22Rv1 (cell line): ENCODE measurements at regions not wholly inside any gene's neighbourhood (a gene's known extent, or its start where the extent isn't known, plus 50 kb on each side); places are given as distances from the start of the nearest gene placed in this dataset.

Experiments used
- H3K27ac ChIP-seq: fragments of 450-650 bp; 2 replicates; pipeline ENCODE4 v1.5.1; 2017
- ZFX ChIP-seq: fragments of 450-650 bp; IDR thresholded peaks from 2 replicates; pipeline ENCODE4 v1.6.1; 2017; ENCODE audit warnings: antibody characterized with exemption, borderline replicate concordance
- TF ChIP-seq, protein P1 (sequence below): fragments of 450-650 bp; IDR thresholded peaks from 2 replicates; pipeline ENCODE4 v1.5.1; 2017; ENCODE audit warnings: mild to moderate bottlenecking

DNA sequence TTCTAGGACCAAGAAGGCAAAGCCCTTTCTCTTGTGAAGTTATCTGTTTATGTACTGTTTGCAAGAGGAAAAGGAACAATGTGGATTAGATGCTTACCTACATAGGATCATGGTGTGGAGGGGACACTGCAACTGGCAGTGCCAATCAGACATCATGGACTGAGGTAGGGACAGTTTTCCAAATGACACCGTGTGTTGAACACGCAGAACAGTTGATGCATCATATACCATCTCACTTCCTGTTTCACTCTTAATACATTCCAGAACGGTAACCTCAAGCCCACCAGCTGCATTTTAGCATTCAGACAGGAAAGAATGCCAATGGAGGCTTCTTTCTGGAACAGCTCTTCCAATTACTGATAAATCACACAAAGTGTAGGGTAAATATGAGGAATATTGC, 397.7 kb upstream of the LMCD1 start:
- no peak overlapping the region for H3K27ac ChIP-seq
- TF ChIP-seq, protein P1, sequence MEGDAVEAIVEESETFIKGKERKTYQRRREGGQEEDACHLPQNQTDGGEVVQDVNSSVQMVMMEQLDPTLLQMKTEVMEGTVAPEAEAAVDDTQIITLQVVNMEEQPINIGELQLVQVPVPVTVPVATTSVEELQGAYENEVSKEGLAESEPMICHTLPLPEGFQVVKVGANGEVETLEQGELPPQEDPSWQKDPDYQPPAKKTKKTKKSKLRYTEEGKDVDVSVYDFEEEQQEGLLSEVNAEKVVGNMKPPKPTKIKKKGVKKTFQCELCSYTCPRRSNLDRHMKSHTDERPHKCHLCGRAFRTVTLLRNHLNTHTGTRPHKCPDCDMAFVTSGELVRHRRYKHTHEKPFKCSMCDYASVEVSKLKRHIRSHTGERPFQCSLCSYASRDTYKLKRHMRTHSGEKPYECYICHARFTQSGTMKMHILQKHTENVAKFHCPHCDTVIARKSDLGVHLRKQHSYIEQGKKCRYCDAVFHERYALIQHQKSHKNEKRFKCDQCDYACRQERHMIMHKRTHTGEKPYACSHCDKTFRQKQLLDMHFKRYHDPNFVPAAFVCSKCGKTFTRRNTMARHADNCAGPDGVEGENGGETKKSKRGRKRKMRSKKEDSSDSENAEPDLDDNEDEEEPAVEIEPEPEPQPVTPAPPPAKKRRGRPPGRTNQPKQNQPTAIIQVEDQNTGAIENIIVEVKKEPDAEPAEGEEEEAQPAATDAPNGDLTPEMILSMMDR: no peak
- TF ChIP-seq ZFX: no peak

DNA sequence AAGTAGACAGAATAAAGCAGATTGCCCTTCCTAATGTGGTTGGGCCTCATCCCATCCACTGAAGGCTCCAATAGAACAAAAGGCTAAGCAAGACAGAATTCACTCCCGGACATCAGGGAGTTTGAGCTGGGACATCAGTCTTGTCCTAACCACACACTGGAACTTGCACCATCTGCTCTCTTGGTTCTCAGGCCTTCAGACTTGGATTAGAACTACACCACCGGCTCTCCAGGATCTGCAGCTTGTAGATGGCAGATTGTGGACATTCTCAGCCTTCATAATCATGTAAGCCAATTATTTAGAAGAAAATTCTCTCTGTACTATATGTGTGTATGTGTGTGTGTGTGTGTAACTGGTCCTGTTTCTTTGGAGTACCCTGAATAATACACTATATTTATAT, 394.7 kb upstream of the LMCD1 start:
- no peak overlapping the region for H3K27ac ChIP-seq
- TF ChIP-seq, protein P1: no peak
- no peak for TF ChIP-seq ZFX

DNA sequence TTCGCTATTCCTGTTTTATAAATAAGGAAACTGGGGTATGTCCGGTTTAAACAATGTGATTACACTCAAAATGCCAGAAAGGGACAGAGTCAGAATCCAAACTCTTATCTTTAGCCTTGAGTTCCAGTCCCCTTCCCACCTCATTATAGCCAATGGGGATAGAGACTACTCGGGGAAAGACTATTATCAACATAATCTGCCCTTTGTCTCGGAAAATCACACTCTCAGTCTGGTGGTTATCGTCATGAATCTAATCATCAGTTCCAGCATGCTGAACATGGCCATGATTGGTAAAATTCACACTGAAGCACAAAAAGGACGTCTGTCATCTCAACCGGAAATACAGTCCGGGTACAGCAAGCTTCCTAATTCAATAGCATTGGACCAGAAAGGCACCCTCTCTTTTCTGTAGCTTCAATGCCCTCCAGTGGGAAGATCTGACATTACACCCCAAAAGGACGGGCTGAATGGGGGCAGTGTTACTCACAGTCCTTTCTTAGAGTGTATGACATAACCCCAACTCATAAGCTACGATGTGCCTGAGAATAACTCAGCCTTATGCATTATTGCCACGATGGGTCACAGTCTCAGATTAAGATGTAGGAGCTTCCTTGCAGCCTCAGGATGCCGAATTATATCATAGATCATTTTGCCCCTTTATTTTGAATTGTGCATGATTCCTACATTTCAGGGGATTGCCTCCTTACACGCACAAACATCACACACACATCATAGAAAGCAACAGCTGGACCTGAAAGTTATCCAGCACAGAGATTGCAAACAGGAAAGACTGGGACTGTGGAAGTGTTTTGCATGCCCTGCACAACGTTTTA, 390.4 kb upstream of the LMCD1 start:
- no peak overlapping the region for H3K27ac ChIP-seq
- TF ChIP-seq, protein P1: peak; percentile 59
- TF ChIP-seq ZFX: no peak

DNA sequence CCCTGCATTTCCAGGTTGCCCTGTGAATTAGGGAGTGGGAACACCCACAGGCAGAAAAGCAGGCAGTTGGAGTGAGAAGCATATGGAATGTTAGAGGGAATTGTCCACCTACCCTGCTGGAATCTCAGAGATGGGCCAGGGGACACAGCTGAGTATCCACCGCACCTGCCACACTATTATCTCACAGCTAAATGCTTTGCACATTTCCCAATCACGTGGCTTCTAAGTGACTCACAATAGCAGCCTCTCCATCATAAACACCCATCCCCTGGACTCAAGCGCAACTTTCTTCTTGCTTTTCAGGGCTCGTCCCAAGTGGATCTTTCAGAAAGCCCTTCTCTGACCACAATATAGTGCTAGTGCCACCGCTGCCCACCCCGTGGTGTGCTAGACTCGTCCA, 389.0 kb upstream of the LMCD1 start:
- no peak overlapping the region for H3K27ac ChIP-seq
- TF ChIP-seq, protein P1: no peak
- TF ChIP-seq ZFX: no peak

DNA sequence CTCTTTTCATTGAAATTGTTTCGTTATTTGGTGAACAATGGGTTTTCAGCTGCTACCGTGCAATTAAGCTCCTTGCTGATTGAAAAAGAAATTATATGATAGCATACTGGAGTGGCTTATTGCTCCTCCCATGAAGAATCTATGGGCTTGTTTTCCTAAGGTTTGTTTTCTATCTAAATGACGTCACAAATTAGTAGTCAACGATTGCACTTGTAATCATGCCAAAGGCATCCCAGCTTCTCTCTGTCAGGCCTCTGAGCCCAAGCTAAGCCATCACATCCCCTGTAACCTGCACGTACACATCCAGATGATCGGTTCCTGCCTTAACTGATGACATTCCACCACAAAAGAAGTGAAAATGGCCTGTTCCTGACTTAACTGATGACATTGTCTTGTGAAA, 388.0 kb upstream of the LMCD1 start:
- TF ChIP-seq ZFX: no peak
- TF ChIP-seq, protein P1: no peak
- no peak overlapping the region for H3K27ac ChIP-seq

DNA sequence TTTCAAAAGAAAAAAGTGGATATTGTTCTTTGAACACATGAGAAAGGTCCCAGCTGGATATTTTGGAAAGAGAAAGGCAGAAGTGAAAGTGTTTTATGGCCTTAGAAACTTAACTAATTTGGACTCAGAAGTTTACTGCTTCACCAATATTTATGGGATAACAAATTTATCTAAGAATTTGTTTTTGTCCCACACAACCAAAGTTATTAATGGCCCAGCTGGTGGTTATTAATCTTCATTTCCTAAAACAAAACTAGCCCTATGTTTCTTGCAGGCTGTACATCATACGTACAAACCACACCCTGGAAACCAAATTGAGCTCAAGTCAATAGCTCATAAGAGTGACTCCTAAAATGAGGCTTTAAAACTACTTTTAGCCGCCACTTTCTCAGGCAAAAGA, 372.9 kb upstream of the LMCD1 start:
- TF ChIP-seq, protein P1: no peak
- TF ChIP-seq ZFX: no peak
- no peak overlapping the region for H3K27ac ChIP-seq

DNA sequence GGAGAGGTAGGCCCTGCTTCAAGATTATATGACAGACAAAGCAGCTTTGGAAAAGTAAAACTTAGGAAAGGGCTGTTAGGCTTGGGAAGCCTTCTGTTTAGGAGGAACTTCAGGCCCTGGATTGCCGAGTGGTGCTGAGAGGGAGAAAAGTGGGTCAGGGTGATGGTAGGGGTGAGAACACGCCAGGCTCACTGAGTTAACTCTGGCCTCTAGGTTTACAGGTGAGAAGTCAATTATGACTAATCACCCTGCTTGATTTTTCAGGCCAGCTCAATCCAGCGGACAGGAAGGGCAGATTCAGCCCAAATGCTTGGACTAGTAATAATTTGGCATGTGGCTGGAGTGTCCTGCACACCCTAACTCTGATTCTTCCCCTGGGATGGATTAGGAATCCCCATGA, 365.1 kb upstream of the LMCD1 start:
- H3K27ac ChIP-seq: no peak overlapping the region
- TF ChIP-seq, protein P1: no peak
- TF ChIP-seq ZFX: no peak
